SW480 (cell line): ENCODE measurements at regions not wholly inside any gene's neighbourhood (a gene's known extent, or its start where the extent isn't known, plus 50 kb on each side); places are given as distances from the start of the nearest gene placed in this dataset.
"Not testable (repeated sequence)": the region's sequence is repeated elsewhere in the genome, so short reads cannot be mapped to it uniquely, and the experiment has no call there.

Experiments
- DNase-seq: peaks from one replicate; pipeline ENCODE4 v3.0.0-alpha.2; 2016; ENCODE audit warnings: low spot score

DNA sequence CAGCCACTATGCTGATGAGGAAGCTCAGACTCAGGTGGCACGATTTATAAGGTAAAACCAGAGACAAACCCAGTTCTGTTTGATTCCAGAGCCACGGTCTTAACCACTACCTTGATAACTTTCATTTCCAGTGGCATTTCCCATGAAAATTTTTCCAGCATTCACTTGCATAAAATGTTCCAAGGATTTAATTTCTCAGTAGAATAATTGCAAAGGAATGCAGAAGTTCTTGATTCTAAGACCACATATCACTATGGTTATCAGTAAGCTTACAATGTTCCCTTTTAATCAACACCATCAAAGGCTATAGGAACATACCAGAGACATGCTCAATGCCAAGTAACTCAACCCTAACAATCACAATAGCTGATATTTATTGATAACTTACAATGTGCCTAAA, 306.0 kb upstream of the HS3ST5 start:
- no peak for DNase-seq

DNA sequence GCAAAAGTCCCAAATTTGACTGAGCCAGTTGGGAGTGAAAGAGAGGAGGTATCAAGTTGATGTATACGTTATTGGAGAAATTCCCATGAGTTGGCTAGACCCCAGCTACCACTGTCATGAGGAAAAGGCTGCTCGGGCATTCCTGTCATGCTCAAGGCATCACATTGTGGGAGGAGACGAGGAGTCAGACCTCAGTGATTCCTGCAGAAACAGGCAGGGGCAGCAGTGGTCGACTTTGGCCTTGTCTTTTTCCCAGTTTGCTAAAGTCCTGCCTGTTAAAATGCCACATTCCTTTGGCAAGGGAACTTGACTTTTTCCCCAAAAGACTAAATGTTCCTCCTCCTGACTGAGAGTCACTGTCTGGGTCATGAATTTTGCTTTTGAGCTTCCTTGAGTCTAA, 295.5 kb upstream of the HS3ST5 start:
- DNase-seq: no peak

DNA sequence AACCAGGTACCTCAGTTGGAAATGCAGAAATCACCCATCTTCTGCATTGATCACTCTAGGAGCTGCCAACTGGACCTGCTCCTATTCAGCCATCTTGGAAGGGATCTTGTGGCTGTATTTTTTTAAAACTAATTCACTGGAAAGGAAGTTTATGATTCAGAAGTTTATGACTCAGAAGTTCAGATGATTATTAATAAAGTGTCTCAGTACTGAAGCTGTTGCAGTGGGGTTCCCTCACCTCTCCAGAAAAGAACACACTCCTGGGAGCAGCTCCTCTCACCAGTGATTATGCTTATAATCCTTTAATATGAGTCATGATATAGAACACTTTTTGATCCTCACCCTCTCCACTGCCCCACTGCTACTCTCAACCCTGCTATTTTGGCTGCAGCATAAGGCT, 291.2 kb upstream of the HS3ST5 start:
- DNase-seq: no peak

DNA sequence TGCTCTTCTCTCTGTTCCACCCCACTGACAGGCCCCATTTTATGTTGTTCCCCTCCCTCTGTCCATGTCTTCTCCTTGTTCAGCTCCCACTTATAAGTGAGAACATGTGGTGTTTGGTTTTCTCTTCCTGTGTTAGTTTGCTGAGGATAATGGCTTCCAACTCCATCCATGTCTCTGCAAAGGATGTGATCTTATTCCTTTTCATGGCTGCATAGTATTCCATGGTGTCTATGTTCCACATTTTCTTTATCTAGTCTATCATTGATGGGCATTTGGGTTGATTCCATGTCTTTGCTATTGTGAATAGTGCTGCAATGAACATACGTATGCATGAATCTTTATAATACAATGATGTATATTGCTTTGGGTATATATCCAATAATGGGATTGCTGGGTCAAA, 283.4 kb upstream of the HS3ST5 start:
- DNase-seq: not testable (repeated sequence)

DNA sequence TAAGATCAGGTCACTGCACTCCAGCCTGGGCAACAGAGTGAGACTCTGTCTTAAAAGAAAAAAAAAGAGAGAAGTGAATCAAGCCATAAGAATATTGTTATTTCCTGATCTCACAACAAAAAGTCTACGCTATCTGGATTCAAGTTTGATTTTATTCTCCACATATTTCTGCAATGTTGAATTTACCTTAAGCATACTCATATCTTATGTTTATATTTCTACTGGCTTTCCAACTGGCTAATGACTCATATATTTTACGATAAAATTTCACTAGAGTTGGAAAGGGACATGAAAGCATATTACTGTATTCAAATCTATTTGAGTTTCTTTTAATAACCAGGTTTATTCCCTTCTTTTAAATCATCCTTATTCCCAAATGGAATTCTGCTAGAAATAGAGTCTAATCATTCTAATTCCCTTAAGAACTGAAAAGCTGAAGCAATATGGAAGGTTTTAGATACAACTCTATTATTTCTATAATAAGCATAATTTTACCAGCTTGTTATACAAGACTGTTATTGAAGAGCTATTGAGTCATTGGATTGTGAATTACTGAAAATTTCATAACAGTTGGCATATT, 276.9 kb upstream of the HS3ST5 start:
- no peak for DNase-seq

DNA sequence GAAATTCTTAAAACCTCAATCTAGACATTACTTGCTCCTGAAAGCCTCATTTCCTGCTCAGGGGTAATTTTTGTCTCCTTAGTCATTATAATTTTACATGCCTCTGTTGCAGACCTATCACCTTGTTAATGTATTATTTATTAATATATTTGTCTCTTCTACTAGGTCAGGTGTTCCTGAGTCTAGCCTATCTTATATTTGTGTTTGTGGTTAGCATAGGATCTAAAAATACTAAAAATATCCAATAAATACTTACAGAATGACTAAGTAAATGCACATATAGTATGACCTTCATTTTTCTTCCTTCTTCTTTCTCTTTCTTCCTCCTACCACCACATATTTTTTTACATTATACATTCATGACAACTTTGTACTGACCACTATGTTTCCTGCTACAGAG, 268.9 kb upstream of the HS3ST5 start:
- DNase-seq: no peak

DNA sequence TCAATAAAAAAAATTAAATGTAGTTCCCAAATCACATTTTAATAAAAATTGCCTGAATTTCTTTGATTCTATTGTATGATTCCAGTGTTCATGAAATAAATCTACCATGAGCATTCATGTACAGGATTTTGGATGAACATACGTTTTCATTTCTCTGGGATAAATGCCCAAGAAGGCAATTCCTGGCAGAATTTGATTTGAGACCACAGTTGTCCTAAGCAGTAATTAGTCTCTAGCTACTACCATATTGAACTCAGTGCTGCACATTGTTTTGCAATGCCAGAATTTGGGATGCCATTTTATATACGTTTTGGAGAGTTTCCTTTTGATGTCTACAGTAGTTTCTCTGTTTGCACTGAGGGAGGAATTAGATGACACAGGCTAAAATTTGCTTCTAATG, 265.3 kb upstream of the HS3ST5 start:
- no peak for DNase-seq

DNA sequence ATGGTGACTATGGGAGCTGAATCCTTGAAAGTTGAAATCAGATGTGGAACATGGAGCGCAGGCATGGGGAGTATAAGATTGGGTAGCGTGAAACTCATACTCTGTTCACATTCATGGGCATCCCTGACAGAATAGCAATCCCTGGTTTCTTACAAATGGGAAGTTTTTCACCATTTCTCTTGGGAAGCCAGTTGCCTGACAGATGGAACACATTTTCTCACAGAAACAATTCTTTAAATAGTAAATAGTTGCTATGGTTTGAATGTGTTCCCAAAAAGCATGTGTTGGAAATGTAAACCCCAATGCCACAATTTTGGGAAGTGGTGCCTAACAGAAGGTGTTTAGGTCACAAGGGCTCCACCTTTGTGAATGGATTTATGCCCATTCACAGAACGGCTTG, 262.8 kb upstream of the HS3ST5 start:
- no peak for DNase-seq

DNA sequence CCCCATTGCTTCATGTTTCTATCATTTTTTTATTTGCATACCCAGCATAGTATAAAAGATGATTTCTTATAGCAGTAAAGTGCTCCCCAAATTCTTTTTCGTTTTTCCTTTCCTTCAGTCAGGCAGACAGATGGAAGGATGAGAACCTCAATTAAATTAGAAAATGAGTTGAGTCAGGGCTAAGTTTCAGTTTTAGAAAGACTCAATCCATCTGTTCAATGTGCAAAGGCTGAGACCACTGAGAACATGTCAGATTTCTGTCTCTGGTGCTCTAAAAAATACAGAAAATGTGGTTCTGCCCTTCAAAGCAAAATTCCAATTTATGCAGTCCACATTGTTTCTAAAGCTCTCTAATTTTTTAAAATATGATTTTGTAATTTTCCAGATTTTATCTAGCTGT, 257.6 kb upstream of the HS3ST5 start:
- no peak for DNase-seq

DNA sequence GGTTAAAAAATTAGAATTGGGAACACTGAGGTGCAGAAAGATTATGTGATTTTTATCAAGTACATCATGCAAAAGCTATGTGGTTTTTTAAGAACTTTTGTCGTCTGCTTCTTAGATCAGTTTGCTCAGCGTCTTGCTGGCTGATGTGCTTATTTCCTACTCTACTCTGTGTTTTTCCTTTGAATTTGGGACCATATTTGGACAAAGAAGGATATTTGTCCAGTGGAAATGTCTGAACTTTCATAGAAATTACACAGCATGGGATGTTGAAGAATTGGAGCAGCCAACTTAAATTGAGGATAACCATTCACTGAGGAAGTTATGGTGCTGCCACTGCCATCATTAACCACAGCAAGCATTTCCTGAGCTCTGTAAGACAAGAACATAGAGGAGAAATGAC, 252.8 kb upstream of the HS3ST5 start:
- no peak for DNase-seq

DNA sequence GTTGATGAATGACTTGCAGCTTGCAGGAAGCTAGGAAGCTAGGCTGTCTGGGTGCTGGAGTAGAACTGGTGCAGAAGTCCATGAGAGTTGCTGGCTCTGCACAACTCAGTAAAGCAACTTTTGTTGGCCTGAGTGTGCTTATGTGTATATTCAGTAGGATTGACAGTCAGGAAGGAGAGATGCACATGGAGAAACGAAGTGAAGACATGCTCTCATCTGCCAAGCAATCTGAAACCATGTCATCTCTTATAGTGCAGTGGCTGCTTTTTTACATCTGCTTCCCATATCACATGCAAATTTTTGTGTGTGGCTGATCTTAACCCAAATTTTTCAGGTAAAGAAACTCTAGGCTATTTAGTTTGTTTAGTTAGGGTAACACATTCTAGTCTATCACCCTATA, 252.4 kb upstream of the HS3ST5 start:
- no peak for DNase-seq

DNA sequence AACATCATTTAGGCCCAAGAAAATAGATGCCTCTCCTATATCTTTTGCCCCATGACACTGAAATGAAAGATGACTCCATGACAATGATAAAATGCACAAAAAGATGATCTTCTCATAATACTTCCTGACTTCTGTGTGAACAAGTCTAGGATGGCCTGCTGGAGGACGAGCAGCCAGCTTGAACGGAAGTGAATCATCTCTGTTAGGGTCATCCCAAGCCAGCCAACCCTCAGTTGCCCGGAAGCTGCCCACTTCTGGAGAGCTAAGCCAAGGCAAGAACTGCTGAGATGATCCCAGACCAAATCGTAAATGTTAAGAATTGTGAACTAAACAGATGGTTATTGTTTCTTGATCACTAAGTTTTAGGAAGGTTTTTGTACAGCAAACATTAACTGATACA, 249.7 kb upstream of the HS3ST5 start:
- no peak for DNase-seq

DNA sequence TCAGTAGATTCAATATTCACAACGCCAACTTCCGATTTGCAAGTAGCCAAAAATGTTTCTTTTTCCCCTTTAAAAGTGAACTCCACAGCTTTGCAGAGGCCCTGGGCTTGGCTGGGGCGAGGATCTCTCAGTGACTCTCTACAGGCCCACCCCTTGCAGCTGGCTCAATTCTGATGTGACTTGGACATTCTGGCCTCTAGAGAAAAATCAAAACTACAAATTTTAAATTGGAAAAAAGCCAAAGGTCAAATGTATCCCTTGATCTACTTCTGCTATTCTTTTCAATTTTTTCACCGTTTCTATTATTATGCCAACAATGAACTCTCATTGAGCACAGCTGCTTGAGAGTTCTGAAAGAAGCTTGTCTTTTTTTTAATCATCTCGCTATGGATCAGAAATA, 245.9 kb upstream of the HS3ST5 start:
- DNase-seq: no peak

DNA sequence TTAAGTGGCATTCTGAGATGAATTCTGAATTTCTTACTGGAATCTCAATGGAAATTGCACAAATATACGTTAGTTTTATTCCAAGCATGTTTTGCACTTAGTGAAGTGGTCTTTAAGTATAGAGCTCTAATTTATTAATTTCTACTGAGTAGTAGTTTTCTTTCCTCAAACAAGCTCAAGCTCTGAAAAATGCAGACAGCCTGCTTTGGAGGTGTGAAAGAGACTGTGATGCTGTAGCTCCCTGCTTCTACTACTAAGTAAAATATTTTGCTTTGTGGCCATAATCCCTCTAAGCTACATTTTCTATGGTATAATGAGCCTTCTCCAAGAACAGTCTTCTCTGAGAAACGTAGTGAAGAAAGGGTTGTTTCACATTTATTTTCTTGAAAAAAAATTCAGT, 243.5 kb upstream of the HS3ST5 start:
- DNase-seq: no peak

DNA sequence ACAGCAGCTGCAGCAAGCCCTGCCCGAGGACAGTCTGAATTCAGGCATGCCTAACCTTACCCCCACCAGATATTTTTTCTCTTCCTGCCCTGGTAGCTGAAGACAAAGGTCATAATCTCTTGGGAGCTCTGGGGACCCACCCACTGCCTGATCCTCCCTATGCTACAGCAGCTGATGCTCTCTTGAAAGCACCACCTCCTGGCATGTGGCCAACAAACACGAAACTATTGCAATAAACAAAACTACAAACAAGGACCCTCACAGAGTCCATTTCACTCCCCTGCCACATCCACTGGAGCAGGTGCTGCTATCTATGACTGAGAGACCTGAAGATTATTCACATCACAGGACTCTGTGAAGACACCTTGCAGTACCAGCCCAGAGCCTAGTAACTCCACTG, 238.5 kb upstream of the HS3ST5 start:
- DNase-seq: no peak

DNA sequence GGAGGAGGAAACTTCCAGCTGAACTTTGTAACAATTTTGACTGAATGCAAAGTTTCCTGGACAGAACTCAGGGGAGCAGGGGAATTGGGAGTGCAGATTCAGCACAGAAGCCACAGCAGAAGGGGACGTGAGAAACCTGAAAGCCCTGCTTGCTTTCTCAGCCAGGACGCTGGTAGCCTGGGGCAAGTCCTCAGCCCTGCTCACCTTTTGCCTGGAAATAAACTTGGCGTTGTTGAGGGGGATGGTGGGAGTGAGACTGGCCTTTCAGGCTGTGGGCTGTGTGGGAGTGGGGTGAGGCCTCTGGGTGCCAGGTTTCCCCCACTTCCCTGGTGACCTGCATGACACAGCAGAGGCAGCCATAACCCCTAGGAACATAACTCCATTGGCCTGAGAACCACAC, 238.1 kb upstream of the HS3ST5 start:
- no peak for DNase-seq

DNA sequence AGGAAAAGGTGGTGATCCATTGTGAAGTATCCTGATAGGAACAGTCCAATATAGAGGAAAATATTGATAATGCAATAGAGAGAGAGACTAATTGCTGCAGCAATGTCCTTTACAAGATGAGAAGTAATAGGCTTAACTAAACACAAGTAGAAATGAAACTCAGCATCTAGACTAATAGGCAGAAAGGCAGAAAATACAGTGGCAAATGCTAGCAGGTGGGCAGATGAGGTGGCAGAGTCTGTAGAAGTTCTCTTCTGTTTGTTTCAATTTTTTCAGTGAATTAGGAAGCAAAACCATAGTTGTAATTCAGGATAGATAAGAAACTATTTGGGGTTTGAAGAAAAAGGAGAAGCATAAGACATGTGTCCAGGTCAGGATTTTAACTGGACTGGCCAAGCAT, 236.7 kb upstream of the HS3ST5 start:
- DNase-seq: no peak

DNA sequence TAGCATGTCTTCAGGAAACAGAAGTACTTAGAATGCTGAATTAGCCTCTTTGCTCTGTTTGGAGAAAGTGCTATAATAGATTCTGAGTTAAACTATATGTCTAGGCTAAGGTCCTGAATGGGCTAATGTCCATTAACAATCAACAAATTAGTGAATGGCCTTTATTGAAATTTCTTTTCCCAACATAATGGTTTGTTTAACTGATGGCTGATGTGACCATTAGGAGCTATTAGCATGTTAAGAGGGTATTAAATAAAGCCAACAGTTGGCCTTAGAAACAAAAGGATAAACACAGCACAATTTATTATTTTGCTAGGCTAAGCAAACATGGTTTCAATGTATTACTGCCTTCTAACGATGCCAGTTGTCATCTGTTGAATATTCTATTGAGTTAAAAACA, 234.3 kb upstream of the HS3ST5 start:
- DNase-seq: no peak

DNA sequence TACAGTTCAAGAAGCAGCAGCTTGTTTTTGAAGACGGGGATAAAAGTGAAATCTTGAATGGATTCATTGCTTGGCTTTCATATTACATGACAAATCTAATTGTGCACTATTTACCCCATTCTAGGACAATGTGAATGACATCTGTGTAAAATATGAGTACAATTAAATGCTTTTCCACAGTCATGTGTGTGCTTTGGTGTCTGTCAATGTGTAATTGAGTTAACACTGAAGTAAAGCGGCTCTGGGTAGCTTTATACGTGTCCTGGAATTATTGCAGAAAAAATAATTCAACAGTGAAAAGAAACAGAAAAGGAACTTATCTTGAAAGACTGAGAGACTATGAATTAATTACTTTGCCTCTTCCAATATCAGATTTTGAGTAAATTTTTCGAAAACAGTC, 233.5 kb upstream of the HS3ST5 start:
- no peak for DNase-seq

DNA sequence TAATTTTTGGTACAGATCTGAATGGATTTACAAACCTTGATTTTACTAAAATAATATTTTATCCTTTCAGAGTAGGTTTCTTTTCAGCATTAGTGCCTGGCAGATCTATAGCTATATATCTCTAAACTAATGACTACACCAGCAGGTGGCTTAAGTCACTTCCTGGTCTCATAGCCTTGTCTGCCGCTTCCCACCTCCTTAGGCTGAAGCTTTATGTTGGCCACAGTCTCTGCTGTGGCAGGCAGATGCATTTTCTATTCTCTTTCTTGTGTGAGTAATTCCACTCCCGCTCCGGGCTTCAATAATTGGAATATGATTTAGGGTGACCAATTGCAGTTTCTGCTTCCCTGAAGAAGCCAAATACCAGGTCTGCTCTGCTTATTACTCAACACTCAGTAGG, 226.8 kb upstream of the HS3ST5 start:
- DNase-seq: no peak

DNA sequence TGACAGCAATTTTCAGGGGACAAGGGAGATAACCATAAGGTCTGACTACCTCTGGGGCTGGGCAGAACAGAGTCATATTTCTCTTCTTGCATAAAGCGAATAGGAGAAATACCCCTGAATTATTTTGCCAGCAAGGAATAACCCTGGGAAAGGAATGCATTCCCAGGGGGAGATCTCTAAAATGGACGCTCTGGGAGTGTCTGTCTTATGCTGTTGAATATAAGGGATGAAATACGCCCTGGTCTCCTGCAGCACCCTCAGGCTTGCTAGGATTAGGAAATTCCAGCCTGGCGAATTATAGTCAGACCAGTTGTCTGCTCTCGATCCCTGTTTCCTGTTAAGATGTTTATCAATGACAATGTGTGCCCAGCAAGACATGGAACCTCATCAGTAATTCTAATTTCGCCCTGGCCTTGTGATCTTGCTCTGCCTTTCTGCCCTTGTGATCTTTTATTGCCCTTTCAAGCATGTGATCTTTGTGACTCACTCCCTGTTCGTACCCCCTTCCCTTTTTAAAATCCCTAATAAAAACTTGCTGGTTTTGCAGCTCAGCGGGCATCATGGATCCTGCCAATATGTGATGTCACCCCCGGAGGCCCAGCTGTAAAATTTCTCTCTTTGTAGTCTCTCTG, 221.6 kb upstream of the HS3ST5 start:
- DNase-seq: no peak

DNA sequence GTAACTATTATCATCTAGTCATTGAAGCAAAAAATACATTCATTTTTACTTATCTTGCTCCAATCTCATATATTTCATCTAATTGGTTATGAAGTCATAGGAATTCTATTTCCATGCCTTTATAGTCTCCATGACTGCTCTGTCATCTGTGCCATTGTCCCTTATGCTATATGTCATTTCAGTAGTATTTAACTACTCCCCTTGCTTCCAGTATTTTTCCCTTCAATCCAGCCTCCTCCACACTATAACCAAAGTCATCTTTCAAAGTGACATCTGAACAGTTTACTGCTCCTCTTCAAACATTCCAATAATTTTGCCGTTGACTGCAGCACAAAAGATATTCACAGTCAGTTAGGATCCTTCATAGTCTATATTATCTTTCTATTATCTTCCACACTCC, 216.6 kb upstream of the HS3ST5 start:
- DNase-seq: no peak

DNA sequence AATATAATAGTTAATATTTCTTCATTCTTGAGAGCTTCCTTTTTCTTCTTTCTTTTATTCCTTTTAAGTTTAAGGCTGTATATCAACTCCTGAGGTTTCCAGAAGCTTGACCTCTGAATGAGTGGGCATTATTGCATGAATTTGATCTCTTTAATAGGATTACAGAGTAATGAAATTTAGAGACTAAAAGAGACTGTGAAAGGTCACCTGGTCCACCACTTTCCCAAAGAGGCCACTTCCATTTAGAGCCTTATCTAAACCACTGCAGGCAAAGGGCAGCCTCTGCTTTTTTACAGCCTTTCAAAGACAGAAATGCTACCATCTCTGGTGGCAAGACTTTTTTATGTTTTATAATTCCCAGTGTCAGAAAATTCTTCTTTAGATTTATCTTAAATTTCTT, 215.3 kb upstream of the HS3ST5 start:
- no peak for DNase-seq

DNA sequence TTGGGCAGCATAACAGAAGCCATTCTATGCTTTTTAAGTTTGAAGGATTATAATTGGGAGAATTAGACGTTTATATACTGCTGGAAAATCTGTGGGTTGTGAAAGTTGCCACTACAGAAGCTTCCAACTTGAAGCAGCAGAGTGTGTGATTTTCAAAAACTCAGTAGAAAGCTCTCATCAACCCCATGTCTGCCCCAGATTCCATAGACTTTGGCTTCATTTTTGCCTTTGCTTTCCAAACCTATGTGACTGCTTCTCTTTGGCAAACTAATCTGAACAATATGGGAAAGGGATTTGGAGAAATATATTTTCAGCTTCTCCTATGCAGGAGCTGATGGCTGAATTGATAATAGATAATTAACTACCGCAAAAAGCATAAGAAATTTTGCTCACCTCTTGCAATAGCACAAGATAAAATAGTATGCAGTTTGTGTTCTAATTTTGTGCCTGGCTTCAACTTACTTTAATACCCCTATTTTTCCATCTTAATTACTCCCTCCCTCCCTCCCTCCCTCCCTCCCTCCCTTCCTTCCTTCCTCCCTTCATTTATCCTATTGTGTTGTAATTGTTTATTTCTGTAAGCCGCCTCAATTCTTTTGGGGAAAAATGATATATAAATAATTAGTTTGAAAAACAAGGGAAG, 214.1 kb upstream of the HS3ST5 start:
- DNase-seq: no peak
